T47D (cell line): ENCODE measurements at regions not wholly inside any gene's neighbourhood (a gene's known extent, or its start where the extent isn't known, plus 50 kb on each side); places are given as distances from the start of the nearest gene placed in this dataset.

Source experiments
- DNase-seq, 2 experiments: peaks; one replicate each; pipeline versions ENCODE4 v3.0.0 to v3.0.0-alpha.2; 2011 to 2012; ENCODE audit warnings: low read depth in 1 of 2, low spot score in 1 of 2
- JUND ChIP-seq: IDR thresholded peaks from 2 replicates; pipeline ENCODE4 v1.6.1; 2012; ENCODE audit warnings: low read depth
- in situ Hi-C: cut with HindIII; loops from 2 replicates; pipeline ENCODE4 v1.10.0; 2016; ENCODE audit warnings: low sequenced_read_pairs, low pct_unique_long_range_greater_than_20kb

GRCh38 chr13:106377341-106377740 is 158.1 kb downstream of the EFNB2 start:
- TF ChIP-seq JUND: no peak
- DNase-seq: no peak
- in situ Hi-C loops: no loop called here

DNA sequence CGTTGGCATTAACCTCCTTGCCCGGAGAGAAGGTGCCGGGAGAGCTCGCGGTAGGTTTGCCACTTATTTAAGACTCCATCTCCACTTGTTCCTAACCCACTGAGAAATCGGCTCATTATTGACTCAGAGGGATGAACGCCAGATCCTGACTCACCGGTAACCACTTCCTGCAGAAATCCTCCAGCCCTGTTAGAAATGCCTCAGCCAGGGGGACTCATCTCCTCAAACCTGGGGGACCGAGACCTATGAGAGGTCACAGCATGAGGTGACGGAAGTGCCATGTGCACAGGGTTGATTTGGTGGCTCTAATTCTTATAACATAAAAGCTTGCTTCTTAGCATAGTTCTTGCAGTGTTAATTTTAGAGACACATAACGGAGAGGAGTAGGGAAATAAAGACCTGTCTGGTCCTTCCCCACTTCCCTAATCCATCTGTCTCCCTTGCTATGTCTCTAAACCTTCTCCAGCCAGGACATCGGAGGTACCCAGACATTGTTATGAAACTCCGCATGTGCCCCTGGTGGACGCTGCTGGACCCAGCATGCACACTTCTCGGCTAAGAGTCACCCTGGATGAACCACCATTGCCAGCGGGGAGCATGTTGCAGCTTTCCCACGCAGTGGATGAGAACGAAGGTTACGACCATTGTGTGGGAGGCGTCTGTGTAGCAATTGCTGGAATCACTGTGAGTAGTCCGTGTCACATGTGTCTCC is 158.9 kb downstream of the EFNB2 start:
- DNase-seq: peak in 1 of 2 experiments; percentile 48
- in situ Hi-C loops: no loop called here
- no peak for TF ChIP-seq JUND

- TF ChIP-seq JUND: no peak
- in situ Hi-C loops: no loop called here
- no peak for DNase-seq
Measured at GRCh38 chr13:106375085-106375484, 160.4 kb downstream of the EFNB2 start.

- in situ Hi-C loops: no loop called here
- TF ChIP-seq JUND: no peak
- no peak for DNase-seq
Measured at GRCh38 chr13:106374631-106375030, 160.8 kb downstream of the EFNB2 start.

- DNase-seq: no peak
- no peak for TF ChIP-seq JUND
- in situ Hi-C loops: no loop called here
Measured at GRCh38 chr13:106373989-106374572, 161.4 kb downstream of the EFNB2 start.

GRCh38 chr13:106373304-106373988 is 162.0 kb downstream of the EFNB2 start:
- DNase-seq: no peak

GRCh38 chr13:106372199-106373155 is 163.0 kb downstream of the EFNB2 start:
- in situ Hi-C loops: no loop called here
- DNase-seq: no peak
- TF ChIP-seq JUND: no peak

More at GRCh38 chr13:106373304-106373988, 162.0 kb downstream of the EFNB2 start:
- in situ Hi-C loops: no loop called here
- TF ChIP-seq JUND: no peak

- no peak for TF ChIP-seq JUND
- in situ Hi-C loops: no loop called here
- no peak for DNase-seq
Measured at GRCh38 chr13:106371024-106371423, 164.4 kb downstream of the EFNB2 start.

GRCh38 chr13:106369858-106370257 is 165.6 kb downstream of the EFNB2 start:
- DNase-seq: no peak
- in situ Hi-C loops: no loop called here
- no peak for TF ChIP-seq JUND

DNA sequence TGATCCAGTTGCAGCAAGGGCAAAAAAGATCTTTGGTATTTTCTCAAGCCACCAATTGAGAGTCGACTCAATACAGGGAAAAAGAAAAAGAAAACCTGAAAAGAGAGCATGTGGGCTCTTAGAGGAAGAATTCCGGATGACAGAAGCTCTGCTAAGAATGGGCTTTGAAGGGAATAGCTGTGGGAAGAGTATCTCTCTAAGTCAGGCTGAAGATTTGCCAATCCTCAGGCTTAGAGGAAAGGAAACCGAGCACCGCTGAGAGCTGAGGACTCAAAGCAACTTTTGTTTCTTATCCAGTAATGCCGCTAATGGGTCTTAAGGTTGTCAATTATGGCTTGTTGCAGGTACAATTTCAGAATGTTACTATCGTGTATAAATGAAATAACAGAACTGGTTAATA is 166.4 kb downstream of the EFNB2 start:
- in situ Hi-C loops: no loop called here
- DNase-seq: no peak
- no peak for TF ChIP-seq JUND

- no peak for DNase-seq
- in situ Hi-C loops: no loop called here
- no peak for TF ChIP-seq JUND
Measured at GRCh38 chr13:106367361-106367971, 168.0 kb downstream of the EFNB2 start.

GRCh38 chr13:106362707-106363106 is 172.8 kb downstream of the EFNB2 start:
- in situ Hi-C loops: no loop called here

More at GRCh38 chr13:106362707-106363106, 172.8 kb downstream of the EFNB2 start:
- no peak for TF ChIP-seq JUND
- no peak for DNase-seq
